Gastroesophageal sphincter (tissue), 3 donors: ENCODE measurements at regions not wholly inside any gene's neighbourhood (a gene's known extent, or its start where the extent isn't known, plus 50 kb on each side); places are given as distances from the start of the nearest gene placed in this dataset.

Source experiments
- CTCF ChIP-seq, 4 experiments: fragments of 200-600 bp in 2 of 4; fragments of 450-650 bp in 2 of 4; sonication (generic) in 1 of 4; IDR thresholded peaks; one replicate each; pipeline ENCODE4 v1.5.1; 2017 to 2019; ENCODE audit warnings: antibody characterized with exemption in 4 of 4, mild to moderate bottlenecking in 2 of 4, moderate library complexity in 2 of 4
- EP300 ChIP-seq: sonication (generic); formaldehyde crosslinking; IDR thresholded peaks from one replicate; pipeline ENCODE4 v1.6.1; 2017; ENCODE audit warnings: antibody characterized with exemption, mild to moderate bottlenecking
- POLR2A ChIP-seq, 2 donors: fragments of 450-650 bp; IDR thresholded peaks; one replicate each; pipeline ENCODE4 v1.6.1; 2017; ENCODE audit warnings: antibody characterized with exemption in 2 of 2, mild to moderate bottlenecking in 2 of 2, moderate library complexity in 1 of 2
- POLR2AphosphoS5 ChIP-seq: sonication (generic); formaldehyde crosslinking; IDR thresholded peaks from one replicate; pipeline ENCODE4 v1.6.1; 2017; ENCODE audit warnings: antibody characterized with exemption

- TF ChIP-seq POLR2A (IDR thresholded peaks at IDR 0.05) (no peak), CTCF (IDR thresholded peaks at IDR 0.05) (no peak), EP300 (no peak), POLR2AphosphoS5 (no peak)
Measured at GRCh38 chr6:15824811-15825210, 162.0 kb upstream of the DTNBP1 start.
